Gastrocnemius medialis (tissue), 4 donors: ENCODE measurements at regions not wholly inside any gene's neighbourhood (a gene's known extent, or its start where the extent isn't known, plus 50 kb on each side); places are given as distances from the start of the nearest gene placed in this dataset.

Experiments
- CTCF ChIP-seq, 5 experiments: fragments of 450-650 bp in 3 of 5; fragments of 200-600 bp in 2 of 5; sonication (generic) in 2 of 5; IDR thresholded peaks in 4 of 5; conservative IDR thresholded peaks in 1 of 5; 1 replicate in 4 of 5; 2 replicates in 1 of 5; pipeline ENCODE4 v1.5.1; 2016 to 2019; ENCODE audit warnings: antibody characterized with exemption in 5 of 5, mild to moderate bottlenecking in 3 of 5, moderate library complexity in 3 of 5
- POLR2A ChIP-seq, 2 donors: fragments of 450-650 bp; IDR thresholded peaks; one replicate each; pipeline ENCODE4 v1.6.1; 2017; ENCODE audit warnings: antibody characterized with exemption in 2 of 2, mild to moderate bottlenecking in 2 of 2, moderate library complexity in 2 of 2

GRCh38 chr20:17827079-17827478 is 127.3 kb downstream of the BANF2 start:
- TF ChIP-seq POLR2A (IDR thresholded peaks at IDR 0.05) (no peak), CTCF (IDR thresholded peaks at IDR 0.05 in 4 of 5, conservative IDR thresholded peaks at IDR 0.05 in 1 of 5) (no peak)
